HepG2 (cell line): ENCODE measurements at regions not wholly inside any gene's neighbourhood (a gene's known extent, or its start where the extent isn't known, plus 50 kb on each side); places are given as distances from the start of the nearest gene placed in this dataset.

Experiments used
- ASH2L ChIP-seq: fragments of 300-600, 200-600 bp; sonication (generic); IDR thresholded peaks from 2 replicates; pipeline ENCODE4 v1.7.0; 2017; ENCODE audit warnings: low read depth, mild to moderate bottlenecking, moderate library complexity, mixed read lengths, low read length; ENCODE audit not compliant: insufficient read length
- EP300 ChIP-seq, 3 experiments: sonication (generic) in 1 of 3; formaldehyde crosslinking in 1 of 3; IDR thresholded peaks; 2 replicates each; pipeline versions ENCODE4 v1.5.1 to v1.6.1; 2011 to 2020; ENCODE audit warnings: low read depth in 2 of 3, low read length in 2 of 3, borderline replicate concordance in 1 of 3, improper control_type of control experiment in 1 of 3, mild to moderate bottlenecking in 1 of 3, missing genetic modification reagents in 1 of 3, moderate library complexity in 1 of 3
- IKZF1 ChIP-seq: fragments of 450-650 bp; IDR thresholded peaks from 2 replicates; pipeline ENCODE4 v1.7.1; 2016
- PHF8 ChIP-seq: sonication (generic); formaldehyde crosslinking; IDR thresholded peaks from 2 replicates; pipeline ENCODE4 v1.5.0; 2020; ENCODE audit warnings: missing genetic modification reagents
- POLR2AphosphoS5 ChIP-seq: IDR thresholded peaks from 2 replicates; pipeline ENCODE4 v1.6.1; 2012; ENCODE audit warnings: low read depth, low read length
- TAF1 ChIP-seq: sonication (generic); formaldehyde crosslinking; IDR thresholded peaks from 2 replicates; pipeline ENCODE4 v1.4.0; 2020; ENCODE audit warnings: missing genetic modification reagents
- TP53 ChIP-seq: sonication (generic); formaldehyde crosslinking; conservative IDR thresholded peaks from 2 replicates; pipeline ENCODE4 v1.4.0; 2020; ENCODE audit warnings: missing genetic modification reagents
- ZBTB46 ChIP-seq: sonication (generic); formaldehyde crosslinking; IDR thresholded peaks from 2 replicates; pipeline ENCODE4 v1.4.0; 2020; ENCODE audit warnings: mild to moderate bottlenecking, missing genetic modification reagents, borderline replicate concordance
- ZNF337 ChIP-seq: sonication (generic); formaldehyde crosslinking; IDR thresholded peaks from 2 replicates; pipeline ENCODE4 v1.5.1; 2020; ENCODE audit warnings: missing genetic modification reagents, low read depth, mild to moderate bottlenecking, borderline replicate concordance
- ZNF44 ChIP-seq: sonication (generic); formaldehyde crosslinking; IDR thresholded peaks from 2 replicates; pipeline ENCODE4 v1.5.1; 2020; ENCODE audit warnings: mild to moderate bottlenecking, missing genetic modification reagents
- ZNF558 ChIP-seq: sonication (generic); formaldehyde crosslinking; IDR thresholded peaks from 2 replicates; pipeline ENCODE4 v1.9.0; 2022; ENCODE audit warnings: mild to moderate bottlenecking, missing genetic modification reagents, borderline replicate concordance
- ZNF672 ChIP-seq: sonication (generic); formaldehyde crosslinking; IDR thresholded peaks from 2 replicates; pipeline ENCODE4 v1.8.1; 2022; ENCODE audit warnings: missing genetic modification reagents
- ZNF709 ChIP-seq: sonication (generic); formaldehyde crosslinking; IDR thresholded peaks from 2 replicates; pipeline ENCODE4 v1.5.0; 2020; ENCODE audit warnings: mild to moderate bottlenecking, missing genetic modification reagents

GRCh38 chr1:200471739-200472138, 61.9 kb upstream of the ZNF281 start:
- TF ChIP-seq ZBTB46 (no peak), ASH2L (no peak), EP300 (IDR thresholded peaks at IDR 0.05; ENCODE audit: low read depth in 2 of 2, low read length in 2 of 2) (no peak), EP300 (CRISPR knock-in tag; IDR thresholded peaks at IDR 0.05; ENCODE audit: borderline replicate concordance) (no peak), ZNF672 (CRISPR knock-in tag) (no peak), TAF1 (CRISPR knock-in tag) (no peak), IKZF1 (no peak), ZNF709 (CRISPR knock-in tag) (no peak), ZNF44 (no peak), ZNF337 (CRISPR knock-in tag) (no peak), PHF8 (CRISPR knock-in tag) (no peak), ZNF558 (CRISPR knock-in tag) (no peak), POLR2AphosphoS5 (no peak), TP53 (CRISPR knock-in tag) (no peak)
